SHP77 treated with DMSO at 0.1 percent for 48 hours (cell line): ENCODE measurements at regions not wholly inside any gene's neighbourhood (a gene's known extent, or its start where the extent isn't known, plus 50 kb on each side); places are given as distances from the start of the nearest gene placed in this dataset.
"Not testable (repeated sequence)": the region's sequence is repeated elsewhere in the genome, so short reads cannot be mapped to it uniquely, and the experiment has no call there.

Experiments used
- DNase-seq: peaks from one replicate; lab custom pipeline; 2025; lab: John Stamatoyannopoulos, UW

DNA sequence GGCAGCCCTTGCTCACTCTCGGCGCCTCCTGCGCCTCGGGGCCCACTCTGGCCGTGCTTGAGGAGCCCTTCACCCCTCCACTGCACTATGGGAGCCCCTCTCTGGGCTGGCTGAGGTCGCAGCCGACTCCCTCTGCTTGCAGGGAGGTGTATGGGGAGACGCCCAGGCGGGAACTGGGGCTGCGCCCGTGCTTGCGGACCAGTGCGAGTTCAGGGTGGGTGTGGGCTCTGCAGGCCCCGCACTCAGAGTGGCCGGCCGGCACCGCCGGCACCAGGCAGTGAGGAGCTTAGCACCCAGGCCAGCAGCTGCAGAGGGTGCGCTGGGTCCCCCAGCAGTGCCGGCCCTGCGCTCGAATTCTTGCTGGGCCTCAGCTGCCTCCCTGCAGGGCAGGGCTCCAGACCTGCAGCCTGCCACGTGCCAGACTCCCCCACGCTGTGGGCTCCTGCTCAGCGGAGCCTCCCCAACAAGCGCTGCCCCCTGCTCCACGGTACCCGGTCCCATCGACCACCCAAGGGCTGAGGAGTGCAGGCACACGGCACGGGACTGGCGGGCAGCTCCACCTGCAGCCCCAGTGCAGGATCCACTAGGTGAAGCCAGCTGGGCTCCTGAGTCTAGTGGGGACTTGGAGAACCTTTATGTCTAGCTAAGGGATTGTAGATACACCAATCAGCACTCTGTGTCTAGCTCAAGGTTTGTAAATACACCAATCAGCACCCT is 54.0 kb upstream of the WWC2 start:
- DNase-seq: not testable (repeated sequence)

DNA sequence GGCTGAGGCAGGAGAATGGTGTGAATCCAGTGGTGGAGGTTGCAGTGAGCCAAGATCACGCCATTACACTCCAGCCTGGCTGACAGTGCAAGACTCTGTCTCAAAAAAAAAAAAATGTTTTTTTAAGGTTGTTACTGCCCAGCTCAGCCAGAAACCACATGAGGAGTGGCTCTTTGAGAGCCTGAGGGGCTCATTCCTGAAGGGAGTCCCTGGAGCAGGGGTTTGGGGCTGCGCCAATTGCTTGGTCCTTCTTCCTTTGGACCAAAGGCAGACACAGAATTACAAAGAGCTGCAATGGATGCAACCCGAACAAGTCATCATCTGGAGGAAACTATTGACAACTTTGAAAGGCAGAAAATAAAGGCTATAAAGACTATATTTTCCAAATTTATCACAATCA is 60.6 kb upstream of the WWC2 start:
- DNase-seq: no peak

DNA sequence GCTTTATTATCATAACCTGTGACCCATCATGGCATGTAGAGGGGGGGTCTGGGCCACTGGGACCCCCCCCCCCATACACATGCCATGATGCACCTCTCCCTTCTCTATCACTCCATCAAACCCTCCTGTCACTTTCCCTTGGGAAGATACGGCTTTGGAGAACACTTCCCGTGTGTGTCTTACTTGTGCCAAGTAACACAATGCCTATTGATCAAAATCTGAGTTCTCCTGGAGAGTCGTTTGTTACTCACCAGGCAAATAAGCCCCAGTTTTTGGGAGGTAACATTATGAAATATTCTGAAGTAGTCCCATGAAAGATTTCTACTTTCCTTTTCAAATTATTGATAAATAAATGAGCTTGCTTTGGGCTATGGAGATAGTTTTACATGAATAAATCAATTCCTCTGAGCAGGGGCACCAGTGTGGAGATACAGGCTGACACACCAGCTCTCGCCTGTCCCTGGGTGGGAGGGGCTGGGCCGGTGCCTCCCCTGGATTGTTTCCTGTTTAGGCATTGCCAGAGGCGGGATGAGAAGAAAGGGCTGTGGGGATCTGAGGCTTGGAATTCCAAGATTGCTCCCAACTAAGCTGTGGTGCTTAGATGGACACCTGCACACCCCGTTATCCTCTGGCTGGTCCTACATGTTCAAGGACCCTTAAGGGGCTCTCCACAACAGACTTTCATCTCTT is 63.2 kb upstream of the WWC2 start:
- no peak for DNase-seq

DNA sequence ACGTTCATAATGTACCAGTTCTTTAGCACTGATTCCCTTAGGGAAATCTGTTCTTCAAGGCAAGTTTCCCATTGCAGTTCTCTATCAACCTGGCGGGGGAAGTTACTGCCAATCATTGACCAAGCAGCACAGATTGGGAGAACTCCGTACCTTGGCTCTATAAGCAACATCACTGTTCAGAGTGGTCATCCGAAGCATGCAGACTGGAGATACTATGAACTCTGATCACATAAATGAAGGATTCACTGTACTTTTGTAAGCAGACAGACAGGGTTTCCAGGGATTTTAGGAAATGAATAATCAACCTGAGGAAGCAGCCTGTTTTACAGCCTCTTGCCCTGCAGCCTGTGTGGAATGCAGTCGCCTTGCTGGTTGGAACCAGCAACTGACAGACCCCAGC is 63.8 kb upstream of the WWC2 start:
- no peak for DNase-seq

DNA sequence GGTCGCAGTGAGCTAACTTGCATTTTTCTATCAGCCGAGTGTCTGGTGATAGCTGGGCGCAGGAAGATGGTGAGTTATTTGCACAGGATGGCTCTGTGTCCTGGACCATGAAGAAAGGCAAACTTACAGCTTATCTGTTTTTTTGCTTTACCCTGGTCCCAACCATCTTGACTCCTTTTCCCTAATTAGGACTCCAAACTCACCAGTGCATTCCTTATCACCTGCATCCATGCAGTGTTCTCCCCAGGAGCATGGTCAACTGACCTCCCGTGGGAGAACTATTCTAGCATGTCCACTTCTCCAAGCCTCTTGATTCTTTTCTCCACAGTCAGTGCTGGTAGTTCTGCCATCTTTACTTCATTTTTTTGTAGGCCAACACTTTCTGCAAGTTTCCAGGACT is 68.2 kb upstream of the WWC2 start:
- DNase-seq: no peak

DNA sequence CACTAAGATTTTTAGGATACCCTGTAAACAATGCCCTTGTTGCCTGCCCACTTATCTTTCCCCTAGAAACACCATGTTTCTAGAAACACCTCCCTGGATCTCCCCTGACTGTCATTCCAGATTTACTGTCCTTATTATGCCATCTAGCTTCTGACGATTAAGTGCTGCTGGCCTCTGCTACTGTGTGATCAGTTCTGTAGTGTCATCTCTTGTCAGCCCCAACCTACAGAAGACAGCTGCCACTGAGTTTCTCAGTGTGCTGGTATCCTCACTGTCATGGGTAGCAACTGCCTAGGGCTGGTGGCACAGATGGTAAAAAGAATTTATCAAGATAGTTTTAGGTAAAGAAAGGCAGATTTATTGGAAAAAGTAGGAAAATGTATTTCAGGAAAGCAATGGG is 68.7 kb upstream of the WWC2 start:
- DNase-seq: no peak

DNA sequence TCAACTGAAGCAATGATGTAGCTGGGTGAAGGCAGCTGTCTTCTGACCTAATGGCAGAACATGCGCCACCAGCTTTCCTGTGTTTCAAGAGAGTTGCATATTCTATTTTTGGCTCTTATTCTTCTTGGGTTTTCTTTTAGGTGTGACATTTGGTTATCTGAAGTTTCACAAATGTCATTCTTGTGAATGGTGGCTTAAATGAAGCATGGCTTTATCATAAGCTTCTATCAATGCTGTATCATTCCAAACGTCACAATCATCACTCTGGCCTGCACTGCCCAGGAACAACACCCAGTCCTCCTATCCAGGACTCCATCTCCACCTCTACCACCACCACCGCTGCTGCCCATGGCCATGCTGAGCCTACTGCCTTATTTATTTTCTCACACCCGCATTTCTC is 69.7 kb upstream of the WWC2 start:
- DNase-seq: no peak

DNA sequence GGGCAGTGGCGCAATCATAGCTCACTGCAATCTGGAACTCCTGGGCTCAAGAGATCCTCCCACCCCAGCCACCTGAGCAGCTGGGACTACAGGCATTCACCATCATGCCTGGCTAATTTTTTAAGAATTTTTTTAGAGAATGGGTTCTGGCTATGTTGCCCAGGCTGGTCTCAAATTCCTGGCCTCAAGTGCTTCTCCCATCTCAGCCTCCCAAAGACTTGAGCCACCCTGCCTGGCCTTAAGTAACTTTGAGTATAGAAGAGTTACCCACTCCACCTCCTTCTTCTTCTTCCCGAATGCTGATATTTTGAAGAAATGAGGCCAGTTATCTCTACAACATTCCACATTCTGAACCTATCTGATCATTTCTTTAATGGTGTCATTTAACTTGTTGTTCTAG is 72.4 kb upstream of the WWC2 start:
- DNase-seq: no peak

DNA sequence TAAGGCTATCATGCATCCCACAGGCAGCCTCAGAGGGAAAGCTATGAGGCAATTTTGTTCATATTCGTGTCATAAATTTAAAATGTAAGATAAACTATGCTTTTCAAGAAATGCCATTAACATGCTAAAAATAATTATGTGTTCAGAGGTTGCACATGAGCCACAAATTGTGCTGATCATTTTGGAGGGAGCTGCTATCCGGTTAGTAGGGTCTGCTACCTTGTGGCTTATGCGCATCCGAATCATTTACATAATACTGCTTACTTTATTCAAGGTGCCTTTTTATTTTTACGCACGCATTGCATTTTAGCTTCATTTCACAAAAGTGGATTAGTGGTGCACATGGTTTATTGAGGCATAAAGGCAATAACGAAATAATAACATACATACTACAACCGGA is 76.4 kb upstream of the WWC2 start:
- DNase-seq: no peak

DNA sequence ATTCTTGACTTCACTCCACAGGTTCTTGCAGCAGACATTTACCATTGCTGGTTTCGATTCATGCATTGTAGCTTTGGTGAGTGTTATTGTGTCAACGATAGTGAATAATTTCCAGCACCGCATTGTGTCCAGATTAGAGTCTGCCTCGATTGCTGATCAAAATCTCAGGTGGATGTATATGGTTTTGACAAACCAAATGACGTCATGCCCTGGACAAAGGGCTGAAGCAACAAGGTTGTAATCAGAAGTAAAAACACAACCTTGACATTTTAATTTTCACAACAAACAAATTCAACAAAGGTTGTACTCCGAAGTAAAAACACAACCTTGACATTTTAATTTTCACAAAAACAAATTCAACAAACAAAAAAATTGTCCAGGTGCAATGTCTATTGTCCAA is 81.1 kb upstream of the WWC2 start:
- no peak for DNase-seq

DNA sequence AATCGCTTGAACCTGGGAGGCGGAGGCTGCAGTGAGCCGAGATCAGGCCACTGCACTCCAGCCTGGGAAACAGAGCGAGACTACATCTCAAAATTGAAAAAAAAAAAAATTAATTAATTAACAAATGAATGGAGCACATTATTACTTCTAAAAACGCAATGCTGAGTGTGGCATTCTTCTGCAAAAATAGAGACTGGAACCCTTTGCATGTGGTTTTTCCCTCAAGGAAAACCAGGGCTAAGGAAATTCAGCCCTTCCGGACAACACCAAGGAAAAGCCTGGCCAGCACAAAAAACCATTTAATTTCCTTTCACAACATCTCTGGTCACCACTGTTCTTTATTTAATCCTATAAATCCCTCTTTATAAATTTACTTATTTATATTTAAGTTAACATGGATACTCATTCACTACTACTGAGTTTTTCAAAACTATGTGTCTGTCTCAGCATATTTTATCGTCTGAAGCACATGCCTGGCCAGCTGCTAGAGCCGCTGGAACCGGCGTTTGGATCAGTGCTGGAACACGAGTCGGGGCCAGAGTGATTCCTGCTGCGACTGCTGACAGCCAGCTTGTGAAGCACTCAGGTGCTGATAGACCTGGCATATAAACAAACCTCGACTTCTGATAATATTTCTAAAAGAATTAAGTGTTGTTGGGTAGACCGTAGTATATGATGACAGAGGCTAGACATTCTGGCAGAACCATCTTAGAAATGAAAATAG is 84.5 kb upstream of the WWC2 start:
- DNase-seq: no peak

DNA sequence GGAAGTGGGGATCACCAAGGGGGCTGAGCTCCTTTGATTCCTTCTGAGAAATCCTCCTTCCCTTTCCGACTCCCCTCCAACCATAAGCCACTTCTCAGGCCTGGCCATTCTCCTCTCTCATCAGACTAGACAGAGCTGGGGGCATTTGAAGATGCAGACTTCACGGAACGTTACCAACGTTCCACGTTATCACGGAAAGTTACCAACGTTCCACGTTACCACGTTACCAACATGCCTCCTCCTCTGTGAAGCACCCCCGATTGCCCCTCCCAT is 85.4 kb upstream of the WWC2 start:
- no peak for DNase-seq

DNA sequence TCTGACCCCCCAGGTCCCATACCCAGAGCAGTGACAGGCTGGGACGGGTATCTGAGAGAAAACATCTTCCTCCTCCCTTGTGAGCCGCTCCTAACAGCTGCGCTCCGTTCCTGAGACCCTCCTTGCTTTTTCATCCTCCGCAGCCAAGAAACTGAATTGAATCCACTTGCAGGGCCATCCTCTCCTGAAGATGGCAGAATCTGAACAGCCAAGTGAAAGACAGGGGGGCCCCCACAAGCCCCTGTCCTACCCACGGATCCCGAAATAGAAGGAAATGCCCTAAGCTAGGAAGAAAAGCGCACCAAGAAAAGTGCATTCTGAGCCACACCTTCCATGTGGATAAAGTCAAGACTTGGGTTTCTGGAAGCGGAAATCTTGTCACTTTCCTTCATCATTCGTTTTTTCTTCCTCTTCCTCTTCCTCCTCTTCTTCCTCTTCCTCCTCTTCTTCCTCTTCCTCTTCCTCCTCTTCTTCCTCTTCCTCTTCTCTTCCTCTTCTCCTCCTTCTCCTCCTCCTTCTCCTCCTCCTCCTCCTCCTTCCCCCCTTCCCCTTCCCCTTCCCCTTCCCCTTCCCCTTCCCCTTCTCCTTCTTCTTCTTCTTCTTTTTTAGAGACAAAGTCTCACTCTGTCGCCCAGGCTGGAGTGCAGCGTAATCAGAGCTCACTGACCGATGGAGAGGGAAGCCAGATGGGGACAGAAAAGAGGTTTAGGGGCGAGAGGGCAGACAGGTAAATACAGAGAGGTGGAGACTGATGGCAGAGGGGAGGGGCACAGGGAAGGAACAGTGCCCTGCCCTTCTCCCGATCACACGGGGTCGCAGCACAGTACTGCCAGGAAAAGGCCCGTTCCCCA is 86.0 kb upstream of the WWC2 start:
- no peak for DNase-seq

DNA sequence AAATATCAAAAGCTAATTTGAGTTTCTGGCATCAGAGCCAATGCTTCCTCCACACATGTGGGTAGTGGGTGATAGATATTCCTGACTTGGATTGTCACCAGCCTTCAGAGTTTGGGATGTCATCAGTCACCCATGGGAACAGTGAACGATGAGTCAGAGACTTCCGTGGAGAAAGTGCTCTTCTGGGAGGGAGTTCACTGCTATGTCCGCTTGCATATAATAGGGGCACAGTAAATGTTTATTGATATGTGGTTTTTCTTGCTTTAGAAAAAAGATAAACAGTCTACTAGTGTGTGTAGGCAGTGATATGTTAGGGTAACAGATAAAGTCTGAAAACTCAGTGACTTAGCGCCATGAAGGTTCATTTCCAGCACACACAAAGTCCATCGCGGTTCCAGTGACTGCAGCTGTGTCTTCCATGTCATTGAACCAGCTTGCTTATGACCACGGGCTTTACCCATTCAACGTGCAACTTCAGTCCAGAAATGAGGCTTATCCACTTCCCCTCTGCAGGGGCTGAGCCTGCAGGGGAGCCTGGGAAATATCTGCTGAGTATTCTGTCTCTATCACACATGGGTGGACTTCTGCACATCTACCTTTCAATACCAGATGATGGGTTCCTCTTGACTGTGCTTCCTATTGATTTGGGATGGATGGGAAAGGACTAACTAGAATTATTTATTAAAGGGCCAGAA is 87.7 kb upstream of the WWC2 start:
- DNase-seq: no peak

DNA sequence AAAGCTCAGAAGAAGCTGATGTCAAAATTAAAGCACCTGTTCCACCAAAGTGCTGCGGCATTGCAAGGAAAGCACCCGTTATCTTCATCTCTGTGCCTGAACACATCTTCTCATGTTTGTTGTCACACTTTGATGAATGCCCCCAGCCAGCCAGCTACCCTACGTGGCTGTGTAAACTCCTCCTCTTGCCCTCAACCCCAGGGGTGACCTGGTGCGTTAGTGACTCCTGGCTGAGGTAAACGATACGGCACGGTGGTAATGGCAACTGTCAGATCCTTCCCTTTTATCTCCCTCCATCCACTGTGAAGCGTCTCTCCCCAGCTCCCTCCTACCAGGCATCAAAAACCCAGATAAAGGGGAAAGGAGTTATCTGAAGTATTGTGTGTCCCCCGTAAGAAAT is 90.6 kb upstream of the WWC2 start:
- no peak for DNase-seq

DNA sequence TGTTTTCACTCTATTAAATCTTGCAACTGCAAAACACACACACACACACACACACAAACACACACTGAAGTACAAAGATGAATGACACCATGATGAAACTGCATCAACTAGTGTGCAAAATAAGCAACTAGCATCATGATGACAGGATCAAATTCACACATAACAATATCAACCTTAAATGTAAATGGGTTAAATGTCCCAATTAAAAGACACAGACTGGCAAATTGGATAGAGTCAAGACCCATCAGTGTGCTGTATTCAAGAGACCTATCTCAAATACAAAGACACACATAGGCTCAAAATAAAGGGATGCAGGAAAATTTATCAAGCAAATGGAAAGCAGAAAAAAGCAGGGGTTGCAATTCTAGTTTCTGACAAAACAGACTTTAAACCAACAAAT is 87.2 kb upstream of the DCTD start:
- not testable (repeated sequence) for DNase-seq

DNA sequence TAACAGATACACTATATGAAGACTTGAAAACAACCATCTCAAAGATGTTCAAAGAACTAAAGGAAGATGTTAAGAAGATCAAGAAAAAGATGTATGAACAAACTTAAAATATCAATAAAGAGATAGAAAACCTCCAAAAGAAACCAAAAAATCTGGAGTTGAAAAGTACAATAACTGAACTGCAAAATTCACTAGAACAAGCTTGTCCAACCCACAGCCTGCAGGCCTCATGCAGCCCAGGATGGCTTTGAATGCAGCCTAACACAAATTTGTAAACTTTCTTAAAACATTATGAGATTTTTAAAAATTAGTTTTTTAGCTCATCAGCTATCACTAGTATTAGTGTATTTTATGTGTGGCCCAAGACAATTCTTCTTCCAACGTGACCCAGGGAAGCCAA is 77.0 kb upstream of the DCTD start:
- DNase-seq: no peak

DNA sequence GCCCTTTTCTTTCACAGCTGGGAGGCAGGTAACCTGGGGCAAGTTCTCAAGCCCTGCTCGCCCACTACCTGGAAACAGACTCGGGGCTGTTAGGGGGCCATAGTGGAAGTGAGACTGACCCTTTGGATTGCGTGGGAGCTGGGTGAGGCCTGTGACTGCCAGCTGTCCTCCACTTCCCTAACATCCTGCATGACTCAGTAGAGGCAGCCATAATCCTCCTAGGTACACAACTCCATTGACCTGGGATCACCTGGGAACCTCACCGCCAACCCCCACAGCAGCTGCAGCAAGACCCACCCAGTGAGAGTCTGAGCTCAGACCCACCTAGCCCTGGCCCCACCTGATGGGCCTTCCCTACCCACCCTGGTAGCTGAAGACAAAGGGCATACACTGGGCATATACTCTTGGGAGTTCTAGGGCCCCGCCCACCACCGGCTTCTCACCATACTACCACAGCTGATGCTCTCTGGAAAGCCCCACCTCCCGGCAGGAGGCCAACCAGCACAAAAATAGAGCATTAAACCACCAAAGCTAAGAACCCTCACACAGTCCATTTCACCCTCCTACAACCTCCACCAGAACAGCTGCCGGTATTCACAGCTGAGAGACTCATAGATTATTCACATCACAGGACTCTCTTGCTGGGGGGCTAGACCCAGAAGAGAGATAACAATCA is 61.1 kb upstream of the DCTD start:
- no peak for DNase-seq

DNA sequence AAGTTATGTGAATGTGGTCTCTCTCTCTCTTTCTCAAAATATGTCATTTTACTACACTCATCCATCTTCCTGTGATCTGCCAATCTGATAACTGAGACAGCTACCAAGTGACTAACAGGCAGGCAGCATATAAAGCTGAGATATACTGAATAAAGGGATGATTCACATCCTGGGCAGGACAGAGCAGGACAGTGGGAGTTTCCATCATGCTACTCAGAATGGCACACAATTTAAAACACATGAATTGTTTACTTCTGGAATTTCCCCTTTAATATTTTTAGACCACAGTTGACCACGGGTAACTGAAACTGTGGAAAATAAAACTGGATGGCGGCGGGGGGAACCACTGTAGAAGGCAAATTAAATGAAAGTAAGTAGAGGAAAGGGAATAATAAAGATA is 58.6 kb upstream of the DCTD start:
- no peak for DNase-seq

DNA sequence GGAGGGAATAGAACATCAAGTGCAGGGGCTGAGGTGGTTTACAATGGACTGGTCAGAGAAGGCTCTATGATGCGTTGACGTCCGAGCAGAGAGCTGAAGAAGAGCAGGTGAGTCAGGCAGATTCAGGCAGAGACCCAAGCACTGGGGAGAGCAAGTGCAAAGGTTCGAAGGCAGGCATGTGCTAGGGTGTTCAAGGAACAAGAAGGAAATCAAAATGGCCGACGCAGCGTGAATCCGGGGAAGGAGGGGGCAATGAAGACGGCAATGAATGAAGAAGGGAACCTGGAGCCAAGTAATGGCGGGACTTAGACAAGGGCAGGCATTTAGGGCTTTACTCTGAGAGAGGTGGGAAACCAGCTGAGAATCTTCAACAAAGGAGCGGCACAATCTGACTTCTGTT is 56.8 kb upstream of the DCTD start:
- DNase-seq: no peak

DNA sequence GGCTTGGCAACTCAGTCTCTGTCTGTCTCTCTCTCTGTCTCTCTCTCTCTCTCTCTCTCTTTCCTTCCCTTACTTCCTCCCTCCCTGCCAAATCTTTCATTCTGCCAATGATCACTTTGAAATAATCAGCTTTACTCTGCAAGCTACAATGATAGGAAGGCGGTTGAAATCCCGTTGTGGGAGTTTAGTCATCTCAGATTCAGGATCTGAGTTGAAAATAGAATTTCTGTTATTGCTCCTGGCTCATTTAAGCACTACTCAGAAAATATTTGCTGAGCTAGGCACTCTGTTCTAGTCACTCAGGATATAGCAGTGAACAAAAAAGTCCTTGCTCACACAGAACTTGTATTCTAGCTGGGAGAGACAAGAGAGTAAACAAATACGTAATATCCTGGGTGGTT is 56.3 kb upstream of the DCTD start:
- no peak for DNase-seq

DNA sequence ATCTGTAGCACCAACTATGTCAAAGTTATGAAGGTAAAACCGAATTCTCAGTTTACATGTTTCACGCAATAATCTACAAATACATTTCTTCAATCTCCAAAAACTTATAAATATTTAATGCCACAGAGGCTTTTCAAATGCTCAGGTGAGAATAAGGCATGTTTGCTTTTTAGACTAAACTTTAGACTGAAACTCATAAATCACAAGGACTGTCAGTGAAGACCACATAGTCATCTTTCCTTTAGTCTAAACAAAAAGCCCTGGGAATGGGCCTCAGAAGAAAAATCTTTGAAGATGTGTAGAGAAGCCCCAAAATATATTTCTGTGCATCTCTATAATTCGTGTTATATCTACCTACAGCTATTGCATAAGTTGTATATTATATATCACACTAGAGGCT is 54.5 kb upstream of the DCTD start:
- DNase-seq: no peak
